IMR-90 (cell line): ENCODE measurements at regions not wholly inside any gene's neighbourhood (a gene's known extent, or its start where the extent isn't known, plus 50 kb on each side); places are given as distances from the start of the nearest gene placed in this dataset.

Source experiments
- BHLHE40 ChIP-seq: fragments of 150-350 bp; IDR thresholded peaks from 2 replicates; pipeline ENCODE4 v1.6.1; 2016; ENCODE audit warnings: mild to moderate bottlenecking, low read depth, low read length
- CEBPB ChIP-seq: IDR thresholded peaks from 2 replicates; pipeline ENCODE4 v1.6.1; 2012; ENCODE audit warnings: low read depth, low read length, improper control_type of control experiment
- CHD1 ChIP-seq: IDR thresholded peaks from 2 replicates; pipeline ENCODE4 v1.6.1; 2012; ENCODE audit warnings: low read depth, low read length, improper control_type of control experiment
- FOS ChIP-seq: fragments of 150-350 bp; IDR thresholded peaks from 2 replicates; pipeline ENCODE4 v1.6.1; 2016; ENCODE audit warnings: low read depth, low read length
- MAFK ChIP-seq: IDR thresholded peaks from 2 replicates; pipeline ENCODE4 v1.6.1; 2012; ENCODE audit warnings: low read depth, low read length, improper control_type of control experiment
- MXI1 ChIP-seq: IDR thresholded peaks from 2 replicates; pipeline ENCODE4 v1.6.1; 2012; ENCODE audit warnings: low read depth, mild to moderate bottlenecking, low read length, moderate library complexity, borderline replicate concordance
- POLR2A ChIP-seq: IDR thresholded peaks from 2 replicates; pipeline ENCODE4 v1.6.1; 2012; ENCODE audit warnings: mild to moderate bottlenecking, low read depth, low read length
- RAD21 ChIP-seq: IDR thresholded peaks from 2 replicates; pipeline ENCODE4 v1.6.1; 2012; ENCODE audit warnings: low read length, improper control_type of control experiment
- RCOR1 ChIP-seq: IDR thresholded peaks from 2 replicates; pipeline ENCODE4 v1.6.1; 2012; ENCODE audit warnings: mild to moderate bottlenecking, low read length, improper control_type of control experiment; ENCODE audit not compliant: insufficient replicate concordance
- SMC3 ChIP-seq: fragments of 150-350 bp; IDR thresholded peaks from 2 replicates; pipeline ENCODE4 v1.6.1; 2016; ENCODE audit warnings: low read depth, mild to moderate bottlenecking, antibody characterized with exemption, low read length, moderate library complexity
- TF ChIP-seq, protein P1 (sequence below): conservative IDR thresholded peaks from 2 replicates; pipeline ENCODE4 v1.5.1; 2012; ENCODE audit warnings: mild to moderate bottlenecking, low read depth, low read length, improper control_type of control experiment
- TF ChIP-seq, protein P2 (sequence below): fragments of 150-350 bp; IDR thresholded peaks from 2 replicates; pipeline ENCODE4 v1.6.1; 2017; ENCODE audit warnings: mild to moderate bottlenecking, antibody characterized with exemption, low read length, low read depth
- TF ChIP-seq, protein P3 (sequence below): fragments of 150-350 bp; IDR thresholded peaks from 2 replicates; pipeline ENCODE4 v1.6.1; 2016; ENCODE audit warnings: low read depth, mild to moderate bottlenecking, low read length, moderate library complexity, borderline replicate concordance

DNA sequence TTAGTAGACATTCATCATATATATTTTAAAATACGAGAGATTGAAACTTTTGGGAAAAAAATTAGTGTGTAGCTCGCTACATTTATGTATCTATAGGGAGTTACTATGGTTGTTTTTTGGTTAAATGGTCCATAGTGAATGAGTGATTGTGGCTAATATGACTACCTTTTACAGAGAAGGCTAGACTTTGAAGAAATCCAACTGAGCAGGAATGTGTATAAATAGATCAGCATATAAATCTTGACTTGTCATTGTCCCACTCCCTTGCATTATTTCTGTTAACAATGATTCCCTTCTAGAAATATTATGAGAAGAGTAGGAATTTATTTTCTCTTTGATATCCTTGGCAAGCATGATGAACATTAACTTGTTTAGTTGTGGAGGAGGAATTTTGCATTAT, 737.8 kb upstream of the MAP3K7 start:
- no peak for TF ChIP-seq CEBPB
- TF ChIP-seq, protein P1, sequence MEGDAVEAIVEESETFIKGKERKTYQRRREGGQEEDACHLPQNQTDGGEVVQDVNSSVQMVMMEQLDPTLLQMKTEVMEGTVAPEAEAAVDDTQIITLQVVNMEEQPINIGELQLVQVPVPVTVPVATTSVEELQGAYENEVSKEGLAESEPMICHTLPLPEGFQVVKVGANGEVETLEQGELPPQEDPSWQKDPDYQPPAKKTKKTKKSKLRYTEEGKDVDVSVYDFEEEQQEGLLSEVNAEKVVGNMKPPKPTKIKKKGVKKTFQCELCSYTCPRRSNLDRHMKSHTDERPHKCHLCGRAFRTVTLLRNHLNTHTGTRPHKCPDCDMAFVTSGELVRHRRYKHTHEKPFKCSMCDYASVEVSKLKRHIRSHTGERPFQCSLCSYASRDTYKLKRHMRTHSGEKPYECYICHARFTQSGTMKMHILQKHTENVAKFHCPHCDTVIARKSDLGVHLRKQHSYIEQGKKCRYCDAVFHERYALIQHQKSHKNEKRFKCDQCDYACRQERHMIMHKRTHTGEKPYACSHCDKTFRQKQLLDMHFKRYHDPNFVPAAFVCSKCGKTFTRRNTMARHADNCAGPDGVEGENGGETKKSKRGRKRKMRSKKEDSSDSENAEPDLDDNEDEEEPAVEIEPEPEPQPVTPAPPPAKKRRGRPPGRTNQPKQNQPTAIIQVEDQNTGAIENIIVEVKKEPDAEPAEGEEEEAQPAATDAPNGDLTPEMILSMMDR, result no peak
- no peak for TF ChIP-seq BHLHE40
- no peak for TF ChIP-seq POLR2A
- TF ChIP-seq MXI1, result no peak
- TF ChIP-seq SMC3, result no peak
- no peak for TF ChIP-seq RAD21
- TF ChIP-seq, protein P2, sequence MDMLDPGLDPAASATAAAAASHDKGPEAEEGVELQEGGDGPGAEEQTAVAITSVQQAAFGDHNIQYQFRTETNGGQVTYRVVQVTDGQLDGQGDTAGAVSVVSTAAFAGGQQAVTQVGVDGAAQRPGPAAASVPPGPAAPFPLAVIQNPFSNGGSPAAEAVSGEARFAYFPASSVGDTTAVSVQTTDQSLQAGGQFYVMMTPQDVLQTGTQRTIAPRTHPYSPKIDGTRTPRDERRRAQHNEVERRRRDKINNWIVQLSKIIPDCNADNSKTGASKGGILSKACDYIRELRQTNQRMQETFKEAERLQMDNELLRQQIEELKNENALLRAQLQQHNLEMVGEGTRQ, result no peak
- TF ChIP-seq MAFK, result no peak
- TF ChIP-seq, protein P3, sequence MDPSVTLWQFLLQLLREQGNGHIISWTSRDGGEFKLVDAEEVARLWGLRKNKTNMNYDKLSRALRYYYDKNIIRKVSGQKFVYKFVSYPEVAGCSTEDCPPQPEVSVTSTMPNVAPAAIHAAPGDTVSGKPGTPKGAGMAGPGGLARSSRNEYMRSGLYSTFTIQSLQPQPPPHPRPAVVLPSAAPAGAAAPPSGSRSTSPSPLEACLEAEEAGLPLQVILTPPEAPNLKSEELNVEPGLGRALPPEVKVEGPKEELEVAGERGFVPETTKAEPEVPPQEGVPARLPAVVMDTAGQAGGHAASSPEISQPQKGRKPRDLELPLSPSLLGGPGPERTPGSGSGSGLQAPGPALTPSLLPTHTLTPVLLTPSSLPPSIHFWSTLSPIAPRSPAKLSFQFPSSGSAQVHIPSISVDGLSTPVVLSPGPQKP, result no peak
- no peak for TF ChIP-seq FOS
- TF ChIP-seq CHD1, result no peak
- no peak for TF ChIP-seq RCOR1
